ENCODE measurements at regions not wholly inside any gene's neighbourhood (a gene's known extent, or its start where the extent isn't known, plus 50 kb on each side); places are given as distances from the start of the nearest gene placed in this dataset.

DNA sequence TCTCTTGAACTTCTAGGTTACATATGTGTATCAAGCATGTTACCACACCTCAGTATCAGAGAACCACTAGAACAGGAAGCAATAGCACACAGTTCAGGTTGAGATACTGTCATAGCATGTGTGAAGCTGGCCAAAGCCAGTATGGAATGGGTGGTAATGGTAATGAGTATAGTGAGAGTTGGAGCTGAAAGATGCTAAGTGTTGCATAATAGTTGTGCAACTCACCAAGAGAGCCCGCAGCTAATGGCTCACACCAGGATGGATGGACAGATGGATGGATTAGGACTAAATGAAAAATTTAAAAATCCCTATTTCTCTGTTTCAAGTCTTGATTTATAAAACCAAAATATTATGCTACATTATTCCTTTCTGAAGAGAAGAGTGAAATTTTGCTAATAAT, 53.4 kb upstream of the KCNN2 start:
- no peak overlapping the region for H3K4me3 Mint-ChIP-seq
- no peaks in the 10 kb centered on the region; the same call in 1 of the 2 replicates for H3K27me3 Mint-ChIP-seq (ENCODE audit: insufficient read depth)
- H3K9me3 Mint-ChIP-seq: no peaks in the 10 kb centered on the region
- DNase-seq: no peak
- H3K36me3 Mint-ChIP-seq (ENCODE audit: low read depth): peaks cover 19% of the 10 kb centered on the region; the same call in 1 of the 2 replicates
- TF ChIP-seq CTCF (IDR thresholded peaks at IDR 0.05): no peak
- H3K4me1 Mint-ChIP-seq (ENCODE audit: low read depth): peaks cover 66% of the 10 kb centered on the region
- H3K27ac Mint-ChIP-seq: no peak overlapping the region

- H3K4me1 Mint-ChIP-seq (ENCODE audit: low read depth): peaks cover 72% of the 10 kb centered on the region
- no peak for DNase-seq
- no peak overlapping the region; the same call in 1 of the 2 replicates for H3K27ac Mint-ChIP-seq
- H3K9me3 Mint-ChIP-seq: no peaks in the 10 kb centered on the region
- no peaks in the 10 kb centered on the region; the same call in 1 of the 2 replicates for H3K27me3 Mint-ChIP-seq (ENCODE audit: insufficient read depth)
- peaks cover 16% of the 10 kb centered on the region; the same call in 1 of the 2 replicates for H3K36me3 Mint-ChIP-seq (ENCODE audit: low read depth)
- TF ChIP-seq CTCF (IDR thresholded peaks at IDR 0.05): no peak
- no peak overlapping the region for H3K4me3 Mint-ChIP-seq
These were observed 51.2 kb upstream of the KCNN2 start for GRCh38 chr5:114310666-114311065.

DNA sequence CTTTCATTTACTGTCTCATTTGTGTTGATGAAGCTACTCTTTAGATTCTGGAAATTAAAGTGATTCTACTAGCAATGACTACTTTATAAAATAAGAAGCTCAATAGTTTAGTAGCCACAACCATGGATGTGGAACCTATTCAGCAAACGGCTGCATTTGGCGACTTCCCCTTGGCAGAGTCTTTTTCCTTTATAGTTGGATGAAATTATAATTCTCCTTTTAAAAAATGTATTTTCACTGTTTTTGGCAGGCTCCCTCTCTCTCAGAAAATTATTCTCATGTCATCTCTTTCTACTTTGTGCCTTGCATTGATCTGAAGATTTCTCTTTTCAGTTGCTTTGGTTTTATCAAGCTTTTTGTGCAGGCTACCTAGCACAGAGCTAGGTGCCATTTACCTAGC, 50.6 kb upstream of the KCNN2 start:
- H3K36me3 Mint-ChIP-seq (ENCODE audit: low read depth): peaks cover 16% of the 10 kb centered on the region; the same call in 1 of the 2 replicates
- no peak for DNase-seq
- peaks cover 72% of the 10 kb centered on the region for H3K4me1 Mint-ChIP-seq (ENCODE audit: low read depth)
- no peaks in the 10 kb centered on the region; the same call in 1 of the 2 replicates for H3K27me3 Mint-ChIP-seq (ENCODE audit: insufficient read depth)
- H3K27ac Mint-ChIP-seq: no peak overlapping the region
- no peak overlapping the region for H3K4me3 Mint-ChIP-seq
- no peaks in the 10 kb centered on the region for H3K9me3 Mint-ChIP-seq
- TF ChIP-seq CTCF (IDR thresholded peaks at IDR 0.05): no peak

DNA sequence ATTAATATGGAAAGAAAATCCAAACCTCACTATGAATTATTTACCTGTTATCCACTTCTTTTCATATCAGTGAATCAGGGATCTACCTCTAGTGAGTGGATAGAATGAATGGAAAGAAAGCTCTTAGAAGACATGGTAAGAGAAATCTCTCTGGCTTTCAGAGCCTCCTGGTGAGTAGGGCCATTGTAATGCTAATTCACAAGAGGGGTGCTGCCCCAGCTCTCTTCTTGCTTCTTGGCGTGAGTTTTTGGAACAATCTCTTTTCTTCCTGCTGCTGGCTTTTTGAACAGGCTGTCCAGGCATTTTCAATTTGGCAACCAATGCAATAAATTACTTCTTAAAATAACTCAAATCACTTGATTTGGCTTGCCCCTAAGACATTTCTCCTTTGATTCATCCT, 49.9 kb upstream of the KCNN2 start:
- no peak for TF ChIP-seq CTCF (IDR thresholded peaks at IDR 0.05)
- Mint-ChIP-seq H3K9me3 (no peaks in the 10 kb centered on the region), H3K27me3 (ENCODE audit: insufficient read depth) (no peaks in the 10 kb centered on the region; the same call in 1 of the 2 replicates), H3K4me3 (no peak overlapping the region), H3K27ac (no peak overlapping the region; the same call in 1 of the 2 replicates), H3K4me1 (ENCODE audit: low read depth) (peaks cover 75% of the 10 kb centered on the region), H3K36me3 (ENCODE audit: low read depth) (peaks cover 16% of the 10 kb centered on the region; the same call in 1 of the 2 replicates)
- DNase-seq: no peak
